ENCODE measurements at regions not wholly inside any gene's neighbourhood (a gene's known extent, or its start where the extent isn't known, plus 50 kb on each side); places are given as distances from the start of the nearest gene placed in this dataset.
A peak's percentile ranks its signal among the peaks of the same experiment; 100 is the strongest.

- H2BK5ac ChIP-seq (ENCODE audit: low read depth, low read length): no peak overlapping the region
- H4K5ac ChIP-seq (ENCODE audit: insufficient read length, low read depth, low read length): no peak overlapping the region
- no peak overlapping the region for H3K18ac ChIP-seq (ENCODE audit: extremely low read depth, low read length)
- FAIRE-seq (no peak), DNase-seq (ENCODE audit: low read depth in 1 of 2, low spot score in 2 of 2) (peak in 1 of 2 experiments; percentile 33)
- no peak overlapping the region for H4K8ac ChIP-seq (ENCODE audit: extremely low read depth, insufficient read depth, low read length)
- H2BK12ac ChIP-seq (ENCODE audit: low read depth, low read length): no peak overlapping the region
- POLR2A ChIA-PET (ENCODE audit: partially characterized antibody): no interaction called here
- 0 out of 7 replicates have a peak, but pooled peaks cover 0 to 2% (median 0%) of the 10 kb centered on the region in 4 experiments for H3K27me3 ChIP-seq (replicated peaks in 1 of 4; ENCODE audit: control insufficient read depth in 3 of 4, extremely low read depth in 1 of 4, insufficient read depth in 3 of 4, low read length in 3 of 4)
- H3K4me2 ChIP-seq (ENCODE audit: insufficient read depth in 1 of 2, low read depth in 2 of 2, low read length in 2 of 2): no peak overlapping the region
- WGBS, 2 experiments (ENCODE audit: extremely low coverage in 1 of 2, insufficient coverage in 1 of 2, insufficient read length in 1 of 2, insufficient replicate concordance in 2 of 2, low coverage in 1 of 2, low lambda C conversion rate in 2 of 2, missing lambda C conversion rate in 1 of 2): 89% methylated on average over 6 of the region's 6 CpGs; no CpG with 5 or more reads in 1 of the 2 experiments
- CTCF ChIA-PET (ENCODE audit: partially characterized antibody): no interaction called here
- H2BK15ac ChIP-seq (ENCODE audit: low read length): no peak overlapping the region
- no peak overlapping the region for H2AFZ ChIP-seq (ENCODE audit: low read length)
- no peaks in the 10 kb centered on the region for H3K4me1 ChIP-seq (replicated peaks in 1 of 4; ENCODE audit: control insufficient read depth in 3 of 4, insufficient read depth in 4 of 4, low read length in 3 of 4)
- H3K27ac ChIP-seq (ENCODE audit: low read depth, low read length): no peak overlapping the region
- no peaks in the 10 kb centered on the region for H3K79me2 ChIP-seq (ENCODE audit: control insufficient read depth in 1 of 2, insufficient read depth in 2 of 2, low read length in 2 of 2)
- no peak overlapping the region for H3K56ac ChIP-seq (replicated peaks; ENCODE audit: insufficient read length, low read depth, low read length)
- H3K9me3 ChIP-seq (ENCODE audit: insufficient read depth in 2 of 2, low read depth in 1 of 2, low read length in 1 of 2): 0 out of 4 replicates have a peak, but pooled peaks cover 0 to 2% of the 10 kb centered on the region in 2 experiments
- H4K91ac ChIP-seq (replicated peaks; ENCODE audit: insufficient read length, low read length): no peak overlapping the region
- H3K23ac ChIP-seq (ENCODE audit: insufficient read length): no peak overlapping the region
- no peak overlapping the region for H2BK120ac ChIP-seq (replicated peaks; ENCODE audit: low read depth, low read length)
- no peak for TF ChIP-seq POLR2AphosphoS5 (IDR thresholded peaks at IDR 0.05; ENCODE audit: low read depth, low read length)
- no peak for TF ChIP-seq BACH1 (IDR thresholded peaks at IDR 0.05; ENCODE audit: low read length)
- TF ChIP-seq RXRA (IDR thresholded peaks at IDR 0.05; ENCODE audit: insufficient read depth, low read depth, low read length): no peak
- TF ChIP-seq KDM1A (IDR thresholded peaks at IDR 0.05; ENCODE audit: borderline replicate concordance, low read length): no peak
- TF ChIP-seq SP1 (IDR thresholded peaks at IDR 0.05; ENCODE audit: low read depth, low read length): no peak
- TF ChIP-seq POU5F1 (IDR thresholded peaks at IDR 0.05; ENCODE audit: low read depth, low read length): no peak
- TF ChIP-seq GTF2F1 (IDR thresholded peaks at IDR 0.05; ENCODE audit: borderline replicate concordance, low read depth, low read length): no peak
- TF ChIP-seq HDAC6 (IDR thresholded peaks at IDR 0.05; ENCODE audit: low read depth, low read length): no peak
- TF ChIP-seq, protein P1, sequence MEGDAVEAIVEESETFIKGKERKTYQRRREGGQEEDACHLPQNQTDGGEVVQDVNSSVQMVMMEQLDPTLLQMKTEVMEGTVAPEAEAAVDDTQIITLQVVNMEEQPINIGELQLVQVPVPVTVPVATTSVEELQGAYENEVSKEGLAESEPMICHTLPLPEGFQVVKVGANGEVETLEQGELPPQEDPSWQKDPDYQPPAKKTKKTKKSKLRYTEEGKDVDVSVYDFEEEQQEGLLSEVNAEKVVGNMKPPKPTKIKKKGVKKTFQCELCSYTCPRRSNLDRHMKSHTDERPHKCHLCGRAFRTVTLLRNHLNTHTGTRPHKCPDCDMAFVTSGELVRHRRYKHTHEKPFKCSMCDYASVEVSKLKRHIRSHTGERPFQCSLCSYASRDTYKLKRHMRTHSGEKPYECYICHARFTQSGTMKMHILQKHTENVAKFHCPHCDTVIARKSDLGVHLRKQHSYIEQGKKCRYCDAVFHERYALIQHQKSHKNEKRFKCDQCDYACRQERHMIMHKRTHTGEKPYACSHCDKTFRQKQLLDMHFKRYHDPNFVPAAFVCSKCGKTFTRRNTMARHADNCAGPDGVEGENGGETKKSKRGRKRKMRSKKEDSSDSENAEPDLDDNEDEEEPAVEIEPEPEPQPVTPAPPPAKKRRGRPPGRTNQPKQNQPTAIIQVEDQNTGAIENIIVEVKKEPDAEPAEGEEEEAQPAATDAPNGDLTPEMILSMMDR (IDR thresholded peaks at IDR 0.05; ENCODE audit: control extremely low read depth in 1 of 3, insufficient read depth in 1 of 3, low read depth in 1 of 3, low read length in 3 of 3): no peak
- no peak for TF ChIP-seq POLR2A (IDR thresholded peaks at IDR 0.05; ENCODE audit: control extremely low read depth in 1 of 2, low read depth in 2 of 2, low read length in 2 of 2)
- TF ChIP-seq NRF1 (IDR thresholded peaks at IDR 0.05; ENCODE audit: low read depth, low read length): no peak
- no peak overlapping the region for H3K4me3 ChIP-seq (ENCODE audit: extremely low read depth in 1 of 4, insufficient read depth in 2 of 4, low read depth in 3 of 4, low read length in 4 of 4)
- no peaks in the 10 kb centered on the region for H3K23me2 ChIP-seq (ENCODE audit: low read depth, low read length)
- no peak overlapping the region for H2BK20ac ChIP-seq (ENCODE audit: low read length)
- H3K4ac ChIP-seq (replicated peaks; ENCODE audit: insufficient read length, low read depth, low read length): no peak overlapping the region
- no peak overlapping the region for H2AK5ac ChIP-seq (ENCODE audit: low read depth, low read length)
- H3K9ac ChIP-seq (replicated peaks in 1 of 4; ENCODE audit: extremely low read depth in 1 of 4, low read depth in 3 of 4, low read length in 3 of 4): no peak overlapping the region
- H4K20me1 ChIP-seq (replicated peaks in 1 of 2; ENCODE audit: control insufficient read depth in 1 of 2, insufficient read depth in 2 of 2, low read length in 2 of 2): no peaks in the 10 kb centered on the region
- H3K14ac ChIP-seq (ENCODE audit: insufficient read length): no peak overlapping the region
- H3K36me3 ChIP-seq (ENCODE audit: control insufficient read depth in 2 of 4, insufficient read depth in 4 of 4, low read length in 3 of 4): no peaks in the 10 kb centered on the region
- no peaks in the 10 kb centered on the region for H3K79me1 ChIP-seq (ENCODE audit: low read depth, low read length)
Measured at GRCh38 chr5:2901096-2901495, 149.6 kb upstream of the IRX2 start.
